ENCODE measurements at regions not wholly inside any gene's neighbourhood (a gene's known extent, or its start where the extent isn't known, plus 50 kb on each side); places are given as distances from the start of the nearest gene placed in this dataset.

DNA sequence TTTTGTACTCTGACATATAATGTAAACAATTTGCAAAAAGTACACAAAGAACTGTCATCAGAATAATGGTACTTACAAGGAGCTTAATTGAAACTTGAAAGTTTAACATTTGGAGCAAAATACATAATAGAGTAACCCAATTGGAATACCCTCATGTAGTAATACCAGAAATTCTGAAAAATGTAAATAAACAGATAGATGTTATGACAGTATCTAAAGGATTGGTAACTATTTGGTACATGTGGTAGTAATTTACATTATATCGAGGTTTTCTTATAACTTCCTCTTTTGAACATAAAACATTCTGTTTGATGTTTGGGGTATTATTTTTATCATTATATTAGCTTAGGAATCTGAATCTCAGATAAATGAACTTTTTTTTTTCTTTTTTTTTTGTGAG, 211.7 kb upstream of the ELL2 start:
- dilution Hi-C loops (cut with MboI; ENCODE audit: extremely low pct_ligation_motif_present, low sequenced_read_pairs) (no loop called here), intact Hi-C loops (cut with micrococcal nuclease) (loop anchor here (10.0 kb wide), 1 partner anchor 319 kb away; no protein-coding TSS in a partner anchor)
- Histone ChIP-seq H3K9ac (replicated peaks; ENCODE audit: extremely low read depth, insufficient read depth, low read length) (no peak overlapping the region), H4K20me1 (replicated peaks; ENCODE audit: control insufficient read depth, extremely low read depth, insufficient read depth, low read length) (no peaks in the 10 kb centered on the region), H3K9me1 (replicated peaks; ENCODE audit: control insufficient read depth, extremely low read depth, insufficient read depth, low read length) (no peaks in the 10 kb centered on the region), H3K9me3 (replicated peaks; ENCODE audit: control insufficient read depth, insufficient read depth, low read length) (no peaks in the 10 kb centered on the region), H3K4me2 (ENCODE audit: insufficient read depth, low read length) (no peak overlapping the region), H3K4me3 (replicated peaks in 1 of 3; ENCODE audit: insufficient read depth in 1 of 3, low read depth in 1 of 3, low read length in 3 of 3) (no peak overlapping the region), H3K36me3 (ENCODE audit: control insufficient read depth in 2 of 2, extremely low read depth in 1 of 2, insufficient read depth in 2 of 2, low read length in 2 of 2) (no peaks in the 10 kb centered on the region), H2AFZ (ENCODE audit: low read depth, low read length) (no peak overlapping the region), H3K27me3 (ENCODE audit: control insufficient read depth in 2 of 2, insufficient read depth in 2 of 2, low read length in 2 of 2) (no peaks in the 10 kb centered on the region), H3K27ac (ENCODE audit: insufficient read depth, low read depth, low read length) (no peak overlapping the region), H3K4me1 (ENCODE audit: control insufficient read depth, extremely low read depth, insufficient read depth, low read length) (no peaks in the 10 kb centered on the region), H3K79me2 (ENCODE audit: control insufficient read depth, insufficient read depth, low read length) (no peaks in the 10 kb centered on the region)
- FAIRE-seq, result no peak
- ChIA-PET CTCF (interaction anchor here (2.3 kb wide), 1 partner anchor 10 kb away, joined by 5 read pairs; no protein-coding TSS in a partner anchor), POLR2A (interaction anchor here (0.7 kb wide), 1 partner anchor 151 kb away, joined by 3 read pairs; no protein-coding TSS in a partner anchor)
- no TSS peak for BruUV-seq (replicated peaks)
- DNase-seq (ENCODE audit: low read depth, low spot score), result no peak
- TF ChIP-seq, protein P1, sequence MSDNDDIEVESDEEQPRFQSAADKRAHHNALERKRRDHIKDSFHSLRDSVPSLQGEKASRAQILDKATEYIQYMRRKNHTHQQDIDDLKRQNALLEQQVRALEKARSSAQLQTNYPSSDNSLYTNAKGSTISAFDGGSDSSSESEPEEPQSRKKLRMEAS (IDR thresholded peaks at IDR 0.05; ENCODE audit: insufficient read depth, insufficient read length), result no peak
- TF ChIP-seq, protein P2, sequence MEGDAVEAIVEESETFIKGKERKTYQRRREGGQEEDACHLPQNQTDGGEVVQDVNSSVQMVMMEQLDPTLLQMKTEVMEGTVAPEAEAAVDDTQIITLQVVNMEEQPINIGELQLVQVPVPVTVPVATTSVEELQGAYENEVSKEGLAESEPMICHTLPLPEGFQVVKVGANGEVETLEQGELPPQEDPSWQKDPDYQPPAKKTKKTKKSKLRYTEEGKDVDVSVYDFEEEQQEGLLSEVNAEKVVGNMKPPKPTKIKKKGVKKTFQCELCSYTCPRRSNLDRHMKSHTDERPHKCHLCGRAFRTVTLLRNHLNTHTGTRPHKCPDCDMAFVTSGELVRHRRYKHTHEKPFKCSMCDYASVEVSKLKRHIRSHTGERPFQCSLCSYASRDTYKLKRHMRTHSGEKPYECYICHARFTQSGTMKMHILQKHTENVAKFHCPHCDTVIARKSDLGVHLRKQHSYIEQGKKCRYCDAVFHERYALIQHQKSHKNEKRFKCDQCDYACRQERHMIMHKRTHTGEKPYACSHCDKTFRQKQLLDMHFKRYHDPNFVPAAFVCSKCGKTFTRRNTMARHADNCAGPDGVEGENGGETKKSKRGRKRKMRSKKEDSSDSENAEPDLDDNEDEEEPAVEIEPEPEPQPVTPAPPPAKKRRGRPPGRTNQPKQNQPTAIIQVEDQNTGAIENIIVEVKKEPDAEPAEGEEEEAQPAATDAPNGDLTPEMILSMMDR (IDR thresholded peaks at IDR 0.05; ENCODE audit: extremely low read depth in 1 of 2, insufficient read depth in 1 of 2, low read depth in 1 of 2, low read length in 2 of 2), result no peak
- TF ChIP-seq JUN (IDR thresholded peaks at IDR 0.05; ENCODE audit: borderline replicate concordance, insufficient read depth, insufficient read length, low read depth) (no peak), GATA2 (IDR thresholded peaks at IDR 0.05; ENCODE audit: insufficient read depth, insufficient read length, low read depth, low read length) (no peak), FOS (IDR thresholded peaks at IDR 0.05; ENCODE audit: borderline replicate concordance, insufficient read depth, low read length) (no peak), POLR2A (IDR thresholded peaks at IDR 0.05; ENCODE audit: low read depth, low read length) (no peak), MYC (IDR thresholded peaks at IDR 0.05; ENCODE audit: low read depth, low read length) (no peak), EZH2 (IDR thresholded peaks at IDR 0.05; ENCODE audit: borderline replicate concordance, low read depth, low read length, severe bottlenecking) (no peak), POLR2AphosphoS5 (IDR thresholded peaks at IDR 0.05; ENCODE audit: insufficient read depth, low read depth, low read length) (no peak)
